ENCODE measurements at regions not wholly inside any gene's neighbourhood (a gene's known extent, or its start where the extent isn't known, plus 50 kb on each side); places are given as distances from the start of the nearest gene placed in this dataset.

DNA sequence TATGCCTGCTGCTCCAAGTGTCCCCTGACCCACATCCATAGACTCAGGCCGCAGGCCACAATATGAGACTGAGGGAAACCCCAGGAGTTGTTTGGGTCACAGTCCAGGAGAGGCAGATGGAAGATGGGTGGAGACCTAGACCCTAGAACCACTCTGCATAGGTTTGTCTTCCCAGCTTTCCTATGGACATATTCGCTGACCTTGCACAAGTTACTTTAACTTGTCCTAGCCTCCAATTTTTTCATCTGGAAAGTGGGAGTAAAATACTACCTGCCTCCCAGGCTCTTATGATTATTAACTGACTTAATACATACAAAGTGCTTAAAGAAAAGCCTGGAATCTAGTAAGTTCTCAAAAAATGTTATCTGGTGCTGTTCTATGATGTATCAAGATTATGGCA lies 157.1 kb upstream of the IFNG-AS1 start:
- H3K27me3 ChIP-seq (ENCODE audit: control insufficient read depth, insufficient read depth, low read length) = no peaks in the 10 kb centered on the region
- DNase-seq (ENCODE audit: low read depth) = no peak
- H3K4me3 ChIP-seq (ENCODE audit: low read depth, low read length) = no peak overlapping the region
- CTCF ChIA-PET = interaction anchor here (1.4 kb wide), 1 partner anchor 10 kb away, joined by 4 read pairs; no protein-coding TSS in a partner anchor
- TF ChIP-seq, protein P1, sequence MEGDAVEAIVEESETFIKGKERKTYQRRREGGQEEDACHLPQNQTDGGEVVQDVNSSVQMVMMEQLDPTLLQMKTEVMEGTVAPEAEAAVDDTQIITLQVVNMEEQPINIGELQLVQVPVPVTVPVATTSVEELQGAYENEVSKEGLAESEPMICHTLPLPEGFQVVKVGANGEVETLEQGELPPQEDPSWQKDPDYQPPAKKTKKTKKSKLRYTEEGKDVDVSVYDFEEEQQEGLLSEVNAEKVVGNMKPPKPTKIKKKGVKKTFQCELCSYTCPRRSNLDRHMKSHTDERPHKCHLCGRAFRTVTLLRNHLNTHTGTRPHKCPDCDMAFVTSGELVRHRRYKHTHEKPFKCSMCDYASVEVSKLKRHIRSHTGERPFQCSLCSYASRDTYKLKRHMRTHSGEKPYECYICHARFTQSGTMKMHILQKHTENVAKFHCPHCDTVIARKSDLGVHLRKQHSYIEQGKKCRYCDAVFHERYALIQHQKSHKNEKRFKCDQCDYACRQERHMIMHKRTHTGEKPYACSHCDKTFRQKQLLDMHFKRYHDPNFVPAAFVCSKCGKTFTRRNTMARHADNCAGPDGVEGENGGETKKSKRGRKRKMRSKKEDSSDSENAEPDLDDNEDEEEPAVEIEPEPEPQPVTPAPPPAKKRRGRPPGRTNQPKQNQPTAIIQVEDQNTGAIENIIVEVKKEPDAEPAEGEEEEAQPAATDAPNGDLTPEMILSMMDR (IDR thresholded peaks at IDR 0.05; ENCODE audit: insufficient read depth, low read depth, low read length) = no peak
- POLR2A ChIA-PET = no interaction called here
- H3K36me3 ChIP-seq (ENCODE audit: control insufficient read depth, insufficient read depth, low read length) = no peaks in the 10 kb centered on the region

DNA sequence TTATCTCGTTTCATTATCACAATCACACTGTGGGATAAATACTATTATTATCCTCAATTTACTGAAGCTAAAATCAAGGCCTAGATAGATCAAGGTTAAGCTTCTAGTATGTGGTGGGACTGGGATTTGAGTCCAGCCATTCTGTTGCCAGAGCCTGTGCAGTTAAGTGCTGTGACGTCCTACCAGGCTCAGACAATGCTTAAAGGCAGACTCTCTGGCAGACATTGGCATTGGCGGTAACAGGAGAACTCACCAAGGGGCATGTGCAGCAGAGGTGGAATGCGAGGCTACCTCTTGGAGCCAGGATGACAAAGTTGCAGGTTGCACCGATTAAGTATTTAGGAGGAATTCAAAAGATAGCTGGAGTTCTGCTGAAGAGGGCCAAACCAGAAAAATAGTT lies 155.6 kb upstream of the IFNG-AS1 start:
- DNase-seq (ENCODE audit: low read depth) = no peak
- ChIA-PET CTCF (no interaction called here), POLR2A (no interaction called here)
- no peaks in the 10 kb centered on the region for H3K36me3 ChIP-seq (ENCODE audit: control insufficient read depth, insufficient read depth, low read length)
- no peaks in the 10 kb centered on the region for H3K27me3 ChIP-seq (ENCODE audit: control insufficient read depth, insufficient read depth, low read length)
- TF ChIP-seq, protein P1 (IDR thresholded peaks at IDR 0.05; ENCODE audit: insufficient read depth, low read depth, low read length) = no peak
- H3K4me3 ChIP-seq (ENCODE audit: low read depth, low read length) = no peak overlapping the region

- H3K4me3 ChIP-seq (ENCODE audit: low read depth, low read length) = no peak overlapping the region
- CTCF ChIA-PET = no interaction called here
- POLR2A ChIA-PET = no interaction called here
- no peaks in the 10 kb centered on the region for H3K27me3 ChIP-seq (ENCODE audit: control insufficient read depth, insufficient read depth, low read length)
- TF ChIP-seq, protein P1 (IDR thresholded peaks at IDR 0.05; ENCODE audit: insufficient read depth, low read depth, low read length) = no peak
- H3K36me3 ChIP-seq (ENCODE audit: control insufficient read depth, insufficient read depth, low read length) = no peaks in the 10 kb centered on the region
- DNase-seq (ENCODE audit: low read depth) = no peak
Observed at GRCh38 chr12:67837876-67838275, 151.4 kb upstream of the IFNG-AS1 start.

DNA sequence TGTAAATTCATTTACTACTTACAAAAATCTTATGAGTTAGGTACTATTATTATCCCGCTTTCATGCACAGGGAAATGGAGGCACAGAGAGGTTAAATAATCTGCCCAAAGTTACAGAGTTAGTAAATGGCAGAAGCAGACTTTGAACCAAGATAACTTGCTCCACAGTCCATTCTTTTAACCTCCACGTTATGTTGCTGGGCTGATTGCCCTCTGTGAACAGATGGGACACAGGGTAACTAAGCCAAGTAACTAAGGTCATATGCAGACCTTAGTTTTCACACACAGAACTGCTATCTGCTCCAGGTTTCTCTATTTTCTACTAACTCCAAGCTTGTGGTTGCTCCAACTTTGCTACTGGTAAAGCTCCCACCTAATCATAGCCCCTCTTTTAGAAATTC lies 147.1 kb upstream of the IFNG-AS1 start:
- H3K36me3 ChIP-seq (ENCODE audit: control insufficient read depth, insufficient read depth, low read length) = no peaks in the 10 kb centered on the region
- no peaks in the 10 kb centered on the region for H3K27me3 ChIP-seq (ENCODE audit: control insufficient read depth, insufficient read depth, low read length)
- TF ChIP-seq, protein P1 (IDR thresholded peaks at IDR 0.05; ENCODE audit: insufficient read depth, low read depth, low read length) = no peak
- no peak for DNase-seq (ENCODE audit: low read depth)
- no peak overlapping the region for H3K4me3 ChIP-seq (ENCODE audit: low read depth, low read length)
- POLR2A ChIA-PET = no interaction called here
- CTCF ChIA-PET = no interaction called here

GRCh38 chr12:67843257-67843656 lies 146.0 kb upstream of the IFNG-AS1 start:
- ChIA-PET POLR2A (no interaction called here), CTCF (interaction anchor here (0.8 kb wide), 1 partner anchor 9 kb away, joined by 3 read pairs; no protein-coding TSS in a partner anchor)
- H3K4me3 ChIP-seq (ENCODE audit: low read depth, low read length) = no peak overlapping the region
- TF ChIP-seq, protein P1 (IDR thresholded peaks at IDR 0.05; ENCODE audit: insufficient read depth, low read depth, low read length) = no peak
- H3K27me3 ChIP-seq (ENCODE audit: control insufficient read depth, insufficient read depth, low read length) = no peaks in the 10 kb centered on the region
- no peaks in the 10 kb centered on the region for H3K36me3 ChIP-seq (ENCODE audit: control insufficient read depth, insufficient read depth, low read length)
- no peak for DNase-seq (ENCODE audit: low read depth)

All from BJ (cell line).